Pancreas (tissue), 10 donors: ENCODE measurements at regions not wholly inside any gene's neighbourhood (a gene's known extent, or its start where the extent isn't known, plus 50 kb on each side); places are given as distances from the start of the nearest gene placed in this dataset.
A peak's percentile ranks its signal among the peaks of the same experiment; 100 is the strongest.

ENCODE experiments used
- ATAC-seq, 4 donors: fragments of 200-7000 bp; cut with Tn5 transposase; one replicate each; pipeline versions ENCODE4 v1.8.0 to v1.9.1; 2020; ENCODE audit warnings: mild to moderate bottlenecking in 4 of 4, moderate library complexity in 4 of 4
- DNase-seq, 6 donors: peaks; one replicate each; pipeline ENCODE4 v3.0.0-alpha.2; 2020
- FAIRE-seq: peaks from 2 replicates; lab custom pipeline; 2012; peaks lifted over from hg19 to GRCh38; lab: Jason Lieb, UNC
- H3K27ac ChIP-seq, 4 donors: fragments of 200-600 bp; sonication (generic); 1 replicate in 3 of 4; 2 replicates in 1 of 4; pipeline versions ENCODE4 v1.5.0 to v1.8.0; 2020
- H3K27me3 ChIP-seq, 4 donors: fragments of 200-600 bp; one replicate each; pipeline ENCODE4 v1.8.0; 2021
- H3K36me3 ChIP-seq, 3 donors: fragments of 200-600 bp; sonication (generic) in 1 of 3; one replicate each; pipeline versions ENCODE4 v1.5.0 to v1.8.0; 2020 to 2021
- H3K4me1 ChIP-seq, 3 donors: fragments of 200-600 bp; one replicate each; pipeline ENCODE4 v1.8.0; 2021
- H3K4me3 ChIP-seq, 4 donors: fragments of 200-600 bp; sonication (generic) in 2 of 4; one replicate each; pipeline versions ENCODE4 v1.5.0 to v1.8.0; 2020 to 2021
- H3K9me3 ChIP-seq, 4 donors: fragments of 200-600 bp; one replicate each; pipeline ENCODE4 v1.8.0; 2021
- CTCF ChIP-seq, 4 donors: fragments of 200-600 bp; sonication (generic) in 3 of 4; IDR thresholded peaks; one replicate each; pipeline versions ENCODE4 v1.5.0 to v1.8.0; 2021; ENCODE audit warnings: antibody characterized with exemption in 4 of 4
- WGBS, 2 donors: extraction: QIAGEN DNeasy Blood & Tissue Kit; methylation state at CpG; one replicate each; pipeline ENCODE4 v1.1.7; 2013; 5-methylcytosine and 5-hydroxymethylcytosine counted together
- intact Hi-C, 3 donors: fragments of 100-400 bp; cut with DNase I; formaldehyde crosslinking; loops; one replicate each; pipeline versions ENCODE4 v1.11.1 to v1.14.2; 2022
- donor health status: healthy with polysubstance abuse.
- donor health status: DM: no; HTN: no; CAD: no; lungs with moderate emphysema.
- donor health status: DM: no; HTN: no; CAD: no.
- donor health status: control.
- donor health status: control.
- donor health status: Bipolar disorder and iron deficiency.
- donor health status: DM: yes; HTN: yes; CAD: no.
- donor health status: DM: no; HTN: no; CAD: no.
- donor health status: DM: no; HTN: no; CAD: no.
- donor health status: DM: yes; HTN: yes; CAD: no.

DNA sequence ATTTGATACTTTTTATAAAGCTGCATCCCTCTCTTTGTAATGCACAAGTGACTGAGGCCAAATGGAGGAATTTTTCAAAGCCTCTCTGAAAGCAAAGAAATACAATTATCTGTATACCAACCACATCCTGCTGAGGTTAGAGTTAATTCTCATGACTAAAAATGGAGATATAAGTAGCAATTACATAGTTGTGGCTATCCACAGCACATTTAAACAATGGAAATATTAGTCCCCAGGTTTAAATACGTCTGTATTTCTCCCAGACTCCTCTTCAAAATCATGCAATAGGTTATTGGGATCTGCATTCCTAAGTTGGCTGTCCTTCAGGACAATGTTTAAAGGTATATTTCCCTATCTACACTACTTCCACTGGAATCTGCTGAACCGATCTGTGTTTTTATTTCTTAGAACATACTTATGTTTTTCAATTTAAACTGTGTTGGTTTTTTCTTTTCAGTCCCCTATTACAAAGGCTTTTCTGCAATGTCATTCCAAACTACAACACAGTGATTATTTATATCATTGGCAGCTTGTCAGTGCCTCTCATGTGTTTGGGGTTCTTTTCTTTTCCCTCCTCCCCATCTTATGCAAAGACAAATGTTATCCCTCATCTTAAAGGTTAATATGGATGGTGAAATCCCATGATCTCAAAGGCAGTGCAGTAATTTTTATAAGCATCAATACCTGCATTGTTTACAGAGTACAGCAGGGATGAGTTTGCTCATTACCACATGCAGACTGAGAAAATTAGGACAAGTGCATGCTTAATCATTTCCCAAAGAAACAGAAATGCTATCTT is 134.8 kb upstream of the FSHR start:
- Histone ChIP-seq H3K4me3 (no peak overlapping the region), H3K4me1 (no peaks in the 10 kb centered on the region), H3K36me3 (no peaks in the 10 kb centered on the region), H3K9me3 (no peaks in the 10 kb centered on the region), H3K27ac (no peak overlapping the region), H3K27me3 (no peaks in the 10 kb centered on the region)
- ATAC-seq (no peak), DNase-seq (no peak), FAIRE-seq (no peak)
- WGBS, 2 donors, result 26 to 34% methylated on average over 2 of the region's 2 CpGs
- intact Hi-C loops, result no loop called here
- no peak for TF ChIP-seq CTCF (IDR thresholded peaks at IDR 0.05)

- Histone ChIP-seq H3K4me1 (no peaks in the 10 kb centered on the region), H3K36me3 (no peaks in the 10 kb centered on the region), H3K4me3 (no peak overlapping the region), H3K9me3 (no peaks in the 10 kb centered on the region), H3K27me3 (no peaks in the 10 kb centered on the region), H3K27ac (no peak overlapping the region)
- intact Hi-C loops, result no loop called here
- WGBS, 2 donors, result 38 to 51% methylated on average over 3 of the region's 3 CpGs
- DNase-seq, result no peak
- FAIRE-seq, result no peak
- no peak for TF ChIP-seq CTCF (IDR thresholded peaks at IDR 0.05)
- ATAC-seq, result peak in 2 of 4 donors; percentile 33 to 61
Measured at GRCh38 chr2:49288113-49288705, 133.9 kb upstream of the FSHR start.

DNA sequence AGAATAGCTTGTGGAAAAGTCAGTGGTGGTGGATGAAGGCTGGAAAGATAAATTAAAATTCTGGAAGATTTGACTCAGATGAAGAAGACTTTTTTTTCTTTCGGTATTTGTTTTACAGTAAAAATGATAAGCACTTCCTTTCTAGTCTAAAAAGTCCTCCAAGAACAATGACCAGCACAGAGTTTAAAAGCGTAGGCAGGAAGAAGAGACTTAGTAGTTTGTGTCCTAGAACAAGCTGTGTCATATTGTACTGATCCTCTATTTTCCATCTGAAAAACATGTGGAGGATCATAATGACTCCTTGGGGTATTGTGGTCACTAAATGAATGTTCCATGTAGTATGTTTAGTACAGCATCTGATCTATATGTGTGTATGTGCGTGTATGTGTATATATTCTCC is 132.4 kb upstream of the FSHR start:
- Histone ChIP-seq H3K9me3 (no peaks in the 10 kb centered on the region), H3K27me3 (no peaks in the 10 kb centered on the region), H3K27ac (no peak overlapping the region), H3K4me3 (no peak overlapping the region), H3K4me1 (no peaks in the 10 kb centered on the region), H3K36me3 (no peaks in the 10 kb centered on the region)
- DNase-seq (no peak), ATAC-seq (no peak), FAIRE-seq (no peak)
- no peak for TF ChIP-seq CTCF (IDR thresholded peaks at IDR 0.05)
- intact Hi-C loops, result no loop called here
- WGBS, 2 donors, result 60 to 72% methylated on average over 3 of the region's 3 CpGs

DNA sequence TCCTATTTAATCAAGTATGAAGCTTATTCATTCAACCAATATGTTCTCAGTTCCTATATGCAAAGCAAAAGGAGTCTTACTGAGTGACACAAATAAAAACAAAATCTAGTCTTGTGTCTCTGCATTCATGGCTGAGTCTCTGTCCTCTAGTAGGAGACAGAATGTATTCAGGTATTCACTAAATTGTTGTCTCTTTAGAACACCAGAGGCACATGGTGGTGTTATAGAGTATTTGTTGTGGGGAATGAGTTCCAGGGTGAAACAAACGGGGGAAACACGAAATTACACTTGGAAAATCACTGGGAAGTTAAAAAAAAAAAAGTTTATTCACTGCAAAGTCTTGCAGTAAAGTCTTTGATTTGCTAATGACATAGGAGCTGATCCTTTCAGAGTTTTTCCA is 131.7 kb upstream of the FSHR start:
- intact Hi-C loops, result no loop called here
- FAIRE-seq, result no peak
- WGBS, 2 donors, result 38 to 46% methylated on average over 2 of the region's 2 CpGs
- Histone ChIP-seq H3K9me3 (no peaks in the 10 kb centered on the region), H3K27me3 (no peaks in the 10 kb centered on the region), H3K36me3 (no peaks in the 10 kb centered on the region), H3K4me3 (no peak overlapping the region), H3K27ac (no peak overlapping the region), H3K4me1 (no peaks in the 10 kb centered on the region)
- no peak for DNase-seq
- no peak for ATAC-seq
- no peak for TF ChIP-seq CTCF (IDR thresholded peaks at IDR 0.05)

DNA sequence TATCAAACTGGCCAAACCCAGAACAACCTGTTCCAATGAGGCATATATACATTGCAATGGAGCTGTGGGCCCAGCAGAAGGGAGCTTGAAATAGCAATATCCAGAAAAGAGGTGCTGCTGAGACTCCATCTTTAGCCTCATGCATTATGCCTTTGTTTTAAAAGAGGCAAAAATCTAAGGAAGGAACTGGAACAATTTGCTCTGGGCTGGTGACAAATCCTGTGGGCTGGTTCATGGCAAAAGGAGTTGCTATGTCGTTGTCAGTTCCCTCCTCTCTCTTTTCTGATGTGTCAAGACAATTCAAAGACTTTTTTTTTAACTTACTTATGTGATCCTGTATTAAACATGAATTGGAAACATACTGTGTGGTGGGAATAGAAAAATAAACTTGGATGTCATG is 124.2 kb upstream of the FSHR start:
- TF ChIP-seq CTCF (IDR thresholded peaks at IDR 0.05), result no peak

More for the DNA sequence above, 124.2 kb upstream of the FSHR start:
- 47 to 48% methylated on average over 1 of the region's 1 CpG for WGBS, 2 donors
- no peaks in the 10 kb centered on the region for H3K36me3 ChIP-seq
- no peak overlapping the region for H3K27ac ChIP-seq
- ATAC-seq (no peak), DNase-seq (no peak), FAIRE-seq (no peak)
- intact Hi-C loops, result no loop called here
- H3K9me3 ChIP-seq, result no peaks in the 10 kb centered on the region
- H3K4me1 ChIP-seq, result no peaks in the 10 kb centered on the region
- no peak overlapping the region for H3K4me3 ChIP-seq
- H3K27me3 ChIP-seq, result no peaks in the 10 kb centered on the region
